Tibial artery (tissue), 4 donors: ENCODE measurements at regions not wholly inside any gene's neighbourhood (a gene's known extent, or its start where the extent isn't known, plus 50 kb on each side); places are given as distances from the start of the nearest gene placed in this dataset.

Experiments
- DNase-seq, 2 donors: peaks; one replicate each; pipeline ENCODE4 v3.0.0-alpha.2; 2019
- H3K27ac ChIP-seq, 2 donors: fragments of 200-600 bp; sonication (generic) in 1 of 2; 1 replicate in 1 of 2; 2 replicates in 1 of 2; pipeline ENCODE4 v1.5.1; 2018 to 2019; ENCODE audit warnings: mild to moderate bottlenecking in 1 of 2
- H3K27me3 ChIP-seq, 2 donors: fragments of 200-600 bp; sonication (generic) in 1 of 2; one replicate each; pipeline versions ENCODE4 v1.5.1 to v1.6.0; 2016 to 2019
- H3K36me3 ChIP-seq, 3 donors: fragments of 200-600 bp; sonication (generic) in 2 of 3; one replicate each; pipeline ENCODE4 v1.5.1; 2016 to 2019; ENCODE audit warnings: mild to moderate bottlenecking in 2 of 3
- H3K4me1 ChIP-seq, 4 donors: fragments of 200-600 bp; sonication (generic) in 2 of 4; 1 replicate in 3 of 4; 2 replicates in 1 of 4; pipeline ENCODE4 v1.5.1; 2016 to 2019
- H3K4me3 ChIP-seq, 2 donors: fragments of 200-600 bp; sonication (generic) in 1 of 2; 1 replicate in 1 of 2; 2 replicates in 1 of 2; pipeline ENCODE4 v1.5.1; 2018 to 2019; ENCODE audit warnings: mild to moderate bottlenecking in 2 of 2
- H3K9me3 ChIP-seq, 3 donors: fragments of 200-600 bp; sonication (generic) in 1 of 3; one replicate each; pipeline ENCODE4 v1.5.1; 2016 to 2019
- CTCF ChIP-seq, 2 experiments: fragments of 200-600 bp in 1 of 2; fragments of 450-650 bp in 1 of 2; IDR thresholded peaks; one replicate each; pipeline ENCODE4 v1.5.1; 2017 to 2019; ENCODE audit warnings: antibody characterized with exemption in 2 of 2, mild to moderate bottlenecking in 1 of 2, moderate library complexity in 1 of 2
- intact Hi-C: fragments of 100-400 bp; cut with DNase I; formaldehyde crosslinking; loops from one replicate; pipeline ENCODE4 v1.15.0; 2023; ENCODE audit warnings: low total_unique reads

GRCh38 chr13:80444240-80445015, 103.5 kb upstream of the SPRY2 start:
- intact Hi-C loops, result no loop called here
- no peaks in the 10 kb centered on the region for H3K36me3 ChIP-seq
- H3K4me3 ChIP-seq, result no peak overlapping the region
- H3K9me3 ChIP-seq, result no peaks in the 10 kb centered on the region
- no peak for TF ChIP-seq CTCF (IDR thresholded peaks at IDR 0.05)
- no peak overlapping the region for H3K27ac ChIP-seq
- no peak for DNase-seq
- H3K27me3 ChIP-seq, result no peaks in the 10 kb centered on the region
- no peaks in the 10 kb centered on the region for H3K4me1 ChIP-seq

- no peak for TF ChIP-seq CTCF (IDR thresholded peaks at IDR 0.05)
- H3K27me3 ChIP-seq, result no peaks in the 10 kb centered on the region
- DNase-seq, result no peak
- intact Hi-C loops, result no loop called here
- H3K27ac ChIP-seq, result no peak overlapping the region
- peaks cover 0 to under 1% (median 0%) of the 10 kb centered on the region in 4 donors for H3K4me1 ChIP-seq
- H3K9me3 ChIP-seq, result no peaks in the 10 kb centered on the region
- H3K4me3 ChIP-seq, result no peak overlapping the region
- no peaks in the 10 kb centered on the region for H3K36me3 ChIP-seq
These were observed 101.7 kb upstream of the SPRY2 start for GRCh38 chr13:80442609-80443008.

- Histone ChIP-seq H3K4me1 (peaks cover 0 to 7% (median 0%) of the 10 kb centered on the region in 4 donors), H3K9me3 (no peaks in the 10 kb centered on the region), H3K27me3 (no peaks in the 10 kb centered on the region), H3K27ac (no peak overlapping the region), H3K4me3 (no peak overlapping the region), H3K36me3 (no peaks in the 10 kb centered on the region)
- TF ChIP-seq CTCF (IDR thresholded peaks at IDR 0.05), result no peak
- intact Hi-C loops, result no loop called here
- DNase-seq, result no peak
These were observed 101.0 kb upstream of the SPRY2 start for GRCh38 chr13:80441968-80442367.

GRCh38 chr13:80438521-80438920, 97.6 kb upstream of the SPRY2 start:
- TF ChIP-seq CTCF (IDR thresholded peaks at IDR 0.05), result no peak
- Histone ChIP-seq H3K27me3 (no peaks in the 10 kb centered on the region), H3K4me1 (peaks cover 0 to 14% (median 0%) of the 10 kb centered on the region in 4 donors), H3K27ac (no peak overlapping the region), H3K9me3 (no peaks in the 10 kb centered on the region), H3K36me3 (no peaks in the 10 kb centered on the region), H3K4me3 (no peak overlapping the region)
- no peak for DNase-seq
- intact Hi-C loops, result no loop called here

- H3K36me3 ChIP-seq, result no peaks in the 10 kb centered on the region
- no peak for TF ChIP-seq CTCF (IDR thresholded peaks at IDR 0.05)
- intact Hi-C loops, result no loop called here
- no peak overlapping the region for H3K4me3 ChIP-seq
- H3K9me3 ChIP-seq, result no peaks in the 10 kb centered on the region
- no peaks in the 10 kb centered on the region for H3K27me3 ChIP-seq
- peak overlapping the region; percentile 1 to 9 for H3K27ac ChIP-seq
- peaks cover 0 to 14% (median 0%) of the 10 kb centered on the region in 4 donors for H3K4me1 ChIP-seq
- no peak for DNase-seq
These were observed 96.3 kb upstream of the SPRY2 start for GRCh38 chr13:80437231-80437630.
